CMK (cell line): ENCODE measurements at regions not wholly inside any gene's neighbourhood (a gene's known extent, or its start where the extent isn't known, plus 50 kb on each side); places are given as distances from the start of the nearest gene placed in this dataset.
"Not testable (repeated sequence)": the region's sequence is repeated elsewhere in the genome, so short reads cannot be mapped to it uniquely, and the experiment has no call there.

ENCODE experiments used
- DNase-seq: peaks from one replicate; pipeline ENCODE4 v3.0.0-alpha.2; 2010; ENCODE audit warnings: low read depth

- DNase-seq = no peak
These were observed 73.4 kb upstream of the HMGXB4 start for GRCh38 chr22:35183917-35184316.

- DNase-seq = no peak
These were observed 70.8 kb upstream of the HMGXB4 start for GRCh38 chr22:35186492-35186891.

DNA sequence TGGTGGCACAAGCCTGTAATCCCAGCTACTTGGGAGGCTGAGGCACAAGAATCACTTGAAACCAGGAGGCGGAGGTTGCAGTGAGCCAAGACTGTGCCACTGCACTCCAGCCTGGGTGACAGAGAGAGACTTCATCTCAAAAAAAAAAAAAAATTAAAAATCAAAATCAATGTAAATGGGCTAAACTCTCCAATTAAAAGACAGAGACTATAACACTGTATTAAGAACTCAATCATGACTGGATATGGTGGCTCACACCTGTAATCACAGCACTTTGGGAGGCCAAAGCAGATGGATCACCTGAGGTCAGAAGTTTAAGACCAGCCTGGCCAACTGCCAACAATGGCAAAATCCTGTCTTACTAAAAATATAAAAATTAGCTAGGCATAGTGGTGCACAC is 68.4 kb upstream of the HMGXB4 start:
- not testable (repeated sequence) for DNase-seq

- no peak for DNase-seq
These were observed 67.7 kb upstream of the HMGXB4 start for GRCh38 chr22:35189559-35189958.

- DNase-seq = no peak
These were observed 65.9 kb upstream of the HMGXB4 start for GRCh38 chr22:35191412-35191811.

DNA sequence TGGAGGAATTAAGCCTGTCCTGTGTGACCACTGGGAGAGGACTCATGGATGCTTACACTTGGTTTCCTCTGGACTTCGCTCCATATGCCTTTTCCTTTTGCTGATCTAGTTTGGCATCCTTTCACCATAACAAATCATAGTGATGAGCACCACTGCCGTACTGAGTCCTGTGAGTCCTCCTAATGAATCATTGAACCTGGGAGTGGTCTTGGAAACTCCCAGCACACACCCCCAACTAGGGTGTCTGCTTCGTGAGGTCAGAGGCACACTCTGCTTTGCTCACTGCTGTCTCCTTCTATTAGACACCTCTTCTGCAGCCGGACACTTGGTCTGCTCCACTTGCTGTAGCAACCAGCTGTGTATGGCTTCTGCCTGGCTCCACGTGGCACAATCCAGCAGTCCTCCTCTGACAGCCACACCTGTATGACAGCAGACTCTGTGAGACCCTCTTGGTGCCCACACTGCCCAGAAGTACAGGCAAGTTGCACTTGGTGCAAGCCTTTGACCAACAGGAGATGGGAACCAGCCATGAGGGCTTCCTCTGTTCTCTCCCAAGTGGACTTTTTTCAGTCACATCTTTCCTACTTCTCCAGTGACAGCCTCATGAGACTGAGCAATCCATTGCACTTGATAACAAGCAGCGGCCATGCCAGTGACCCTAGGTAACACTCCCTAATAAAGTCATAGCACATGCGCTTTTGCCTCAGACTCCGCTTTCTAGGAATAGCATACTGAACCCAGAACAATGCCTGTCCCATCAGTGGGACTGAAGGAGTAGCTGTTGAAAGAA is 65.0 kb upstream of the HMGXB4 start:
- DNase-seq = no peak

DNA sequence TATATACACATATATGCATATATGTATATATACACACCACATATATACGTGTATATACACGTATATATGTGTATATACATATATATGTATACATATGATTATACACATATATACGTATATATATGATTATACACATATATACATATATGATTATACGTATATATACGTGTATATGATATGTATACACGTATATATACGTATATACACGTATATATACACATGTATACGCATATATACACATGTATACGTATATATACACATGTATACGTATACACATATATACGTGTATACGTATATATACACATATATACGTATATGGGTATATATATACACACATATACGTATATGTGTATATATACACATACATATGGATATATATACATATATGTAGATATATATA is 62.1 kb upstream of the HMGXB4 start:
- no peak for DNase-seq

DNA sequence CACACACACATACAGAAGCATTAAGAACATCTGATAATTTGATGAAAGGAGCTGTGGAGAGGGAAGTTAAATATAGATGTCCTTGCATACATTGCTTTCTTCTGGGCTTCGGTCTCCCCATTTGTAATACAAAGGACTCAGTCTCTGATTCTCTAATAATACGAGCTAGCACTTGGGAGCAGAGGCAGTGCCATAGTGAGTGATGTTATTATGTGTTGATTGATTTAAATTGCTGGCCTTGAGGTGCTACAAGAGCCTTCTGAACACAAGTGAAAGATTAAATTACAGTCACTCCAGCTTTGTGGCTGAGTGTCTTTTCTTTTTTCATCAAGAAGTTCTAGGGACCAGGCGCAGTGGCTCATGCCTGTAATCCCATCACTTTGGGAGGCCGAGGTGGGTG is 61.5 kb upstream of the HMGXB4 start:
- no peak for DNase-seq

DNA sequence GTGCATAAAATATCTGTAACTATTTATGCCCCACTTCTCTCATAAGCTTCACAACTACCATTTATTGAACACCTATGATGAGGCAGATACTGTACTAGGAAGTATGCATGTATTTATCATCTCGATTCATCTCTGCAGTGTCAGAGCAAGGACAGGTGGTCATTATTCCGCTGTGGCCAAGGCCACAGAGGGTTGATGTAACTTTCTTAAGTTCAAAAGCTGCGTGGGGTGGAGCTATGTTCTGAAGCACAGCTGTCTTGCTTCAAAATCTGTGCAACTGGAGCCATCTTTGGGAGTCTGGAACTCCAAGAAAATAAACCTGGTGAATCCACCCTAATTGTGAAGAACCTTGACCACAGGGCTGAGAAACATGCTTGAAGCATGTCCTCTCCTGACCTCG is 60.2 kb upstream of the HMGXB4 start:
- no peak for DNase-seq

DNA sequence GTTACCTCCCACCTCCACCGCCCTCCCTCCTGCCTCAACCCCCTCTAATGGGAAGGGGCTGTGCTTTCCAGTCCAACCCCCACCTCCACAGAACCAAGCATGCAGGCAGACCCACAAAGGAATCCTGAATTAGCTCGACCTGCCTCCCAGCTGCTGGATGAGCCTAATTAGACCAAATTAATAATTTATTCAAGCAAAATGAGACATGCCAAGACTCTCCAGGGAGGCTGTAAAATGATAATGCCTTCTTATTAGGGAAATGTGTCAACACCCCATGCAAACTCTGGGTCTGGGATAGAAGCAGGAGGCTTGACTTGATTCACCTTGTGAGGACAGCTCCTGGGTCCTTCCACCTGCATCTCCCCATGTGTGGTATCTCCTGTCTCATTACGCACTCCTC is 59.4 kb upstream of the HMGXB4 start:
- DNase-seq = no peak

DNA sequence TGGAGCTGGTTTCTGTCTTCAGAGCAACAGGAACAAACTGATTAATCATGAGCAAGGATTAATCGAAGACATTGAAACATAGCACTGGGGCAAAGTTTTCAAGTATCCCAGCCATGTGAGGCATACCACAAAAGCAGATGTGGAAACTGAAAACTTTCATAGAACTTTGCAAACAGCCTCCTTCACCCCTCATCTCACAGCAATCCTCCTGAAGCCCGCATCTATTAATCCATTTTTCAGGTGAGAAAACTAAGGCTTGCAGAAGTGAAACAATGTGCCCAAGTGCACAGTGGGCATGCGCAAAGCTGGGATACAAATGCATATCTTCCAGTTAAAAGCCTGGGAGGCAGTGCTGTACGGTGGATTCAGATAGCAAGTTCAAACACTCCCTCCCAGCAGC is 58.6 kb upstream of the HMGXB4 start:
- no peak for DNase-seq

DNA sequence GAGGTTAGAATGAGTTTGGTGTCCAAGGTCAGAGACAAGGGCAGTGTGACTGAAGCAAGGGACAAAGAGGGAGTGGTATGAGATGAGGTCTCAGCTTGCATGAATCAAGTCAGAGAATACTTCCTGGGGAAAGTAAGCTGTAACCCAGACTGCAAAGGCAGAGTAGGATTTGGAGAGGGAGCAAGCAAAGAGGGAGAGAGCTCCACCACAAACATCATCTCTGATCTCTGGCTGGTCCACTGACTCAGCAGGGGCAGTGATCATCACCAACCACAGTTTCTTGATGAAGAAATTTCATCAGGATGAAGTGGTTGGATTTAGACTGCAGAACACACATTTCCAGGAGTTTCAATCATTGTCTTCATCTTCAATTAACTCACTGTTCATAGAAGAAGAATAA is 54.9 kb upstream of the HMGXB4 start:
- no peak for DNase-seq

- no peak for DNase-seq
These were observed 53.7 kb upstream of the HMGXB4 start for GRCh38 chr22:35203583-35203982.

DNA sequence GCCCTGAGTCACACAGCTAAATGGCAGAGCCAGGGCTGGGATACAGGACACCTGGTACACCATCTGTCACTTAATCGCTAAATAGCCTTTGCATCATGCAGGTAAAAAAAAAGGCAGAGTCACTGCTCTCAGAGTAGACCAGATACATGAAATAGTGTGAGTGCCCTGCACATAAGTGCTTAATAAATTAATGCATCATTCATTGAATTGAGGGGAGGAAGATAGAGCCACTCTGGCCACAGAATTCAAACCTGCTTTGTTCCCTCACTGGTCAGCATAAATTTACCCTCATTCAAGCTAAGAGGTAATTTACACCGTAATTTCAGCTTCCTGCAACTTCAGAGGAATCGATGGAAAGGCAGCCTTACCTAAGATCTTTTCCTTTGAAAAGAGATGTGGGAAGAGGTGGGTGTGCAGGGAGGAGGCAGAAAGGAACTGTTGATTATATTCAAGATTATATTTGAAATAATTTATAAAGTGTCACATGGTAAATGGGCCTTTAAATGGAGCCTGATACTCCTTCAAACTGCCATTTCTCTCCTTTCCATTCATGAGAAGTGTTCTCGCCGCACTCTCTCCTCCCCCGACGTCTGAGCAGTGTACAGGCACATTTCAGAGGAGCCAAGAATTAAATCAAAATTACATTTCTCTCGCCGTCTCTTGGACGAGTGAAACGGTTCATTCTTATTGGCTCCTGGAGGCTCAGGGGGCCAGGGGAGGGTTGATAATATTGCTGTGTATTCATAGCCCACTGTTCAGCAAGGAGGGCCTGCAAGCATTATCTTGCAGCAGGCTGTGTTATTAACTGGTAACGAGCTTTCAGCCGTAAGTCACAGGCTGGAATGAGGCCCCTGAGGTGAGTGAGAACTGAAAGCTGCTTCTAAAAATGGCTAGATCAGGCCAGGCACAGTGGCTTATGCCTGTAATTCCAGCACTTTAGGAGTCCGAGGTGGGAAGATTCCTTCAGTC is 52.2 kb upstream of the HMGXB4 start:
- no peak for DNase-seq

DNA sequence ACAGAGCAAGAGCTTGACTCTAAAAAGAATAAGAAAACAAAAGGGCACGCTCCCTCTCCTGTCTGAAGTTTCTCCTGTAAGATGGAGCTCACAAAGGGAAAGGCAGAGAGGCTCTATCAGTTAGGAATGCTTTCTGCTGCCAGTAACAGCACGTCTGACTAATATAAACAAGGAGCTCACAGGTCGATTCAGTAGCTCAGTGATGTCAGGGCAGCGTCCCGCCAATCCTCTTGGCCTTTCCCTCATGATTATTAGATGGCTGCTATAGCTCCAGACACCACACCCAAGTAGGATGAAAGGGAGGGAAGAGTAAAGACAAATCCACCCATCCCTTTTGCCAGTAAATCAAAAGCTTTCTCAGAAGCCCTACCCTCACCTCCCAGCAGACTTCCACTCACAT is 51.3 kb upstream of the HMGXB4 start:
- DNase-seq = no peak

DNA sequence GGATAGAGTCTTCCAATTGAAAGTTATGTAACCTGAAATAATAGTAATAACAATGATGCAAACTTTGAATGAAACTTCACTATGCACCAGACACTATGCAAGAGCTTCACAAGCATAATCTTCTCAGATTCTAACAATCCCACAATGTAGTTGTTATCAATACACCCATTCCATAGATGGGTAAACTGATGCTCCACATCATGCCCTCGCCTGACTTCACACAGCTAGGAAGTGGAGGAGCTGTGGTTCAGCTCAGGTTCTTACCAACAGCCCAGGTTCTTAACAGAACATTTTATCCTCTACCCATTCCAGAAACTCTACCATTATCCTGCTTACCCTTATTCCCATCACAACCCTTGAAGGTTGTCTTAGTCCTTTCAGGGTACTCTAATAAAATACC is 50.4 kb upstream of the HMGXB4 start:
- DNase-seq = no peak
